BLaER1 (cell line): ENCODE measurements at regions not wholly inside any gene's neighbourhood (a gene's known extent, or its start where the extent isn't known, plus 50 kb on each side); places are given as distances from the start of the nearest gene placed in this dataset.
"Not testable (repeated sequence)": the region's sequence is repeated elsewhere in the genome, so short reads cannot be mapped to it uniquely, and the experiment has no call there.

Experiments used
- H3K27ac ChIP-seq: shearing (Covaris generic); formaldehyde crosslinking; 2 replicates; pipeline ENCODE4 v1.8.1; 2022
- H3K27me3 ChIP-seq: shearing (Covaris generic); formaldehyde crosslinking; 2 replicates; pipeline ENCODE4 v1.8.1; 2022
- H3K36me3 ChIP-seq: shearing (Covaris generic); formaldehyde crosslinking; 2 replicates; pipeline ENCODE4 v1.8.1; 2022
- H3K4me1 ChIP-seq: shearing (Covaris generic); formaldehyde crosslinking; 2 replicates; pipeline ENCODE4 v1.8.1; 2022
- H3K4me2 ChIP-seq: shearing (Covaris generic); formaldehyde crosslinking; 2 replicates; pipeline ENCODE4 v1.8.1; 2022
- H3K4me3 ChIP-seq: shearing (Covaris generic); formaldehyde crosslinking; 2 replicates; pipeline ENCODE4 v1.8.1; 2022
- H3K9ac ChIP-seq: shearing (Covaris generic); formaldehyde crosslinking; 2 replicates; pipeline ENCODE4 v1.8.1; 2022
- H3K9me3 ChIP-seq: shearing (Covaris generic); formaldehyde crosslinking; 2 replicates; pipeline ENCODE4 v1.8.1; 2022
- H4K20me1 ChIP-seq: shearing (Covaris generic); formaldehyde crosslinking; 2 replicates; pipeline ENCODE4 v1.8.1; 2022
- Cebpa-rat ChIP-seq: shearing (Covaris generic); IDR thresholded peaks from 2 replicates; pipeline ENCODE4 v1.8.1; 2022

- H3K9me3 ChIP-seq = no peaks in the 10 kb centered on the region
- H3K9ac ChIP-seq = no peak overlapping the region
- no peaks in the 10 kb centered on the region for H3K27me3 ChIP-seq
- no peak overlapping the region for H3K4me3 ChIP-seq
- H3K4me1 ChIP-seq = no peaks in the 10 kb centered on the region
- H3K4me2 ChIP-seq = no peak overlapping the region
- H3K36me3 ChIP-seq = no peaks in the 10 kb centered on the region
- no peak overlapping the region for H3K27ac ChIP-seq
- no peaks in the 10 kb centered on the region for H4K20me1 ChIP-seq
- TF ChIP-seq Cebpa-rat = no peak
Measured at GRCh38 chr2:193011870-193012269, 817.1 kb upstream of the TMEFF2 start.

GRCh38 chr2:192993059-192993458 lies 798.3 kb upstream of the TMEFF2 start:
- no peaks in the 10 kb centered on the region for H3K9me3 ChIP-seq
- H3K4me2 ChIP-seq = no peak overlapping the region
- H3K27ac ChIP-seq = no peak overlapping the region
- TF ChIP-seq Cebpa-rat = no peak
- no peaks in the 10 kb centered on the region for H3K27me3 ChIP-seq
- H4K20me1 ChIP-seq = no peaks in the 10 kb centered on the region
- H3K36me3 ChIP-seq = no peaks in the 10 kb centered on the region
- no peaks in the 10 kb centered on the region for H3K4me1 ChIP-seq
- no peak overlapping the region for H3K4me3 ChIP-seq
- H3K9ac ChIP-seq = no peak overlapping the region

- H3K4me2 ChIP-seq = no peak overlapping the region
- H3K27me3 ChIP-seq = no peaks in the 10 kb centered on the region
- no peaks in the 10 kb centered on the region for H3K36me3 ChIP-seq
- H3K9ac ChIP-seq = no peak overlapping the region
- no peak overlapping the region for H3K4me3 ChIP-seq
- no peaks in the 10 kb centered on the region for H3K4me1 ChIP-seq
- H4K20me1 ChIP-seq = no peaks in the 10 kb centered on the region
- H3K27ac ChIP-seq = no peak overlapping the region
- H3K9me3 ChIP-seq = no peaks in the 10 kb centered on the region
- no peak for TF ChIP-seq Cebpa-rat
Measured at GRCh38 chr2:192983173-192983572, 788.4 kb upstream of the TMEFF2 start.

- no peak for TF ChIP-seq Cebpa-rat
- no peaks in the 10 kb centered on the region for H3K4me1 ChIP-seq
- H3K4me3 ChIP-seq = no peak overlapping the region
- H3K4me2 ChIP-seq = no peak overlapping the region
- H3K27me3 ChIP-seq = no peaks in the 10 kb centered on the region
- H3K9me3 ChIP-seq = no peaks in the 10 kb centered on the region
- no peaks in the 10 kb centered on the region for H3K36me3 ChIP-seq
- H3K9ac ChIP-seq = no peak overlapping the region
- no peak overlapping the region for H3K27ac ChIP-seq
- no peaks in the 10 kb centered on the region for H4K20me1 ChIP-seq
Measured at GRCh38 chr2:192978395-192978794, 783.7 kb upstream of the TMEFF2 start.

GRCh38 chr2:192971981-192972380 lies 777.2 kb upstream of the TMEFF2 start:
- no peaks in the 10 kb centered on the region for H4K20me1 ChIP-seq
- no peak for TF ChIP-seq Cebpa-rat
- no peaks in the 10 kb centered on the region for H3K4me1 ChIP-seq
- H3K4me3 ChIP-seq = no peak overlapping the region
- no peak overlapping the region for H3K9ac ChIP-seq
- H3K36me3 ChIP-seq = no peaks in the 10 kb centered on the region
- no peaks in the 10 kb centered on the region for H3K27me3 ChIP-seq
- no peaks in the 10 kb centered on the region for H3K9me3 ChIP-seq
- no peak overlapping the region for H3K4me2 ChIP-seq
- no peak overlapping the region for H3K27ac ChIP-seq

GRCh38 chr2:192969055-192969454 lies 774.3 kb upstream of the TMEFF2 start:
- Histone ChIP-seq H3K9me3 (no peaks in the 10 kb centered on the region), H3K36me3 (no peaks in the 10 kb centered on the region), H3K4me2 (no peak overlapping the region), H3K27me3 (no peaks in the 10 kb centered on the region), H4K20me1 (no peaks in the 10 kb centered on the region), H3K9ac (no peak overlapping the region), H3K4me3 (no peak overlapping the region), H3K4me1 (no peaks in the 10 kb centered on the region), H3K27ac (no peak overlapping the region)
- no peak for TF ChIP-seq Cebpa-rat

- Histone ChIP-seq H3K9ac (no peak overlapping the region), H3K4me3 (no peak overlapping the region), H4K20me1 (no peaks in the 10 kb centered on the region), H3K4me2 (no peak overlapping the region), H3K9me3 (no peaks in the 10 kb centered on the region), H3K36me3 (no peaks in the 10 kb centered on the region), H3K4me1 (no peaks in the 10 kb centered on the region), H3K27ac (no peak overlapping the region), H3K27me3 (no peaks in the 10 kb centered on the region)
- TF ChIP-seq Cebpa-rat = no peak
Measured at GRCh38 chr2:192960945-192961344, 766.2 kb upstream of the TMEFF2 start.

- H3K4me2 ChIP-seq, H3K27ac ChIP-seq, H4K20me1 ChIP-seq, H3K36me3 ChIP-seq, H3K4me1 ChIP-seq, H3K27me3 ChIP-seq, H3K9me3 ChIP-seq, H3K9ac ChIP-seq, H3K4me3 ChIP-seq: not testable (repeated sequence)
Measured at GRCh38 chr2:192958615-192959014, 763.9 kb upstream of the TMEFF2 start.

GRCh38 chr2:192957425-192957824 lies 762.7 kb upstream of the TMEFF2 start:
- Histone ChIP-seq H4K20me1 (no peaks in the 10 kb centered on the region), H3K4me1 (no peaks in the 10 kb centered on the region), H3K9me3 (no peaks in the 10 kb centered on the region), H3K4me3 (no peak overlapping the region), H3K9ac (no peak overlapping the region), H3K27me3 (no peaks in the 10 kb centered on the region), H3K4me2 (no peak overlapping the region), H3K36me3 (no peaks in the 10 kb centered on the region), H3K27ac (no peak overlapping the region)
- no peak for TF ChIP-seq Cebpa-rat

GRCh38 chr2:192953116-192953515 lies 758.4 kb upstream of the TMEFF2 start:
- Histone ChIP-seq H3K9ac (no peak overlapping the region), H3K36me3 (no peaks in the 10 kb centered on the region), H3K4me1 (no peaks in the 10 kb centered on the region), H3K4me3 (no peak overlapping the region), H3K4me2 (no peak overlapping the region), H3K27ac (no peak overlapping the region), H3K9me3 (no peaks in the 10 kb centered on the region), H3K27me3 (no peaks in the 10 kb centered on the region), H4K20me1 (no peaks in the 10 kb centered on the region)
- TF ChIP-seq Cebpa-rat = no peak

- Histone ChIP-seq H3K27ac (no peak overlapping the region), H3K9me3 (no peaks in the 10 kb centered on the region), H4K20me1 (no peaks in the 10 kb centered on the region), H3K4me3 (no peak overlapping the region), H3K27me3 (no peaks in the 10 kb centered on the region), H3K4me2 (no peak overlapping the region), H3K36me3 (no peaks in the 10 kb centered on the region), H3K4me1 (no peaks in the 10 kb centered on the region), H3K9ac (no peak overlapping the region)
- peak; percentile 55; the same call in 1 of the 2 replicates for TF ChIP-seq Cebpa-rat
Measured at GRCh38 chr2:192952245-192952644, 757.5 kb upstream of the TMEFF2 start.
